Erythroblast (primary cell): ENCODE measurements at regions not wholly inside any gene's neighbourhood (a gene's known extent, or its start where the extent isn't known, plus 50 kb on each side); places are given as distances from the start of the nearest gene placed in this dataset.

Source experiments
- GATA1 ChIP-seq: IDR thresholded peaks from 2 replicates; pipeline ENCODE4 v1.6.1; 2011; ENCODE audit warnings: low read depth, mild to moderate bottlenecking, control low read depth, low read length, moderate library complexity
- POLR2A ChIP-seq: IDR thresholded peaks from 2 replicates; pipeline ENCODE4 v1.6.1; 2011; ENCODE audit warnings: mild to moderate bottlenecking, low read length

GRCh38 chrX:96464880-96465558 is 219.6 kb upstream of the DIAPH2 start:
- TF ChIP-seq POLR2A (no peak), GATA1 (no peak)
